ACHN (cell line): ENCODE measurements at regions not wholly inside any gene's neighbourhood (a gene's known extent, or its start where the extent isn't known, plus 50 kb on each side); places are given as distances from the start of the nearest gene placed in this dataset.
"Not testable (repeated sequence)": the region's sequence is repeated elsewhere in the genome, so short reads cannot be mapped to it uniquely, and the experiment has no call there.

Source experiments
- DNase-seq: peaks from one replicate; pipeline ENCODE4 v3.0.0-alpha.2; 2015
- in situ Hi-C: cut with HindIII; loops from 2 replicates; pipeline ENCODE4 v1.10.0; 2017; ENCODE audit warnings: low sequenced_read_pairs, low pct_ligation_motif_present, low pct_unique_long_range_greater_than_20kb

DNA sequence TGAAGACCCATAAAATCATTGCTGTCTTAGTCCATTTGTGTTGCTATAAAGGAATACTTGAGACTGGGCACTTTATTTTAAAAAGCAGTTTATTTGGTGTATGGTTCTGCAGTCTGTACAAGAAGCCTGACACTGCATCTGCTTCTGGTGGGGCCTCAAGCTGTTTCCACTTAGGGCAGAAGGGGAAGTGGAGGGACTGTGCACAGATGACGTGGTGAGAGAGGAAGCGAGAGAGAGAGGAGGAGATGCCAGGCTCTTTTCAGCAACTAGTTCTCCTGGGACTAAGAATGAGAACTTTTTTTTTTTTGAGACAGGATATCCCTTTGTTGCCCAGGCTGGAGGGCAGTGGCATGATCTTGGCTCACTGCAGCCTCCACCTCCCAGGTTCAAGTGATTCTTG, 171.9 kb downstream of the NPIPA7 start:
- in situ Hi-C loops, DNase-seq: not testable (repeated sequence)

DNA sequence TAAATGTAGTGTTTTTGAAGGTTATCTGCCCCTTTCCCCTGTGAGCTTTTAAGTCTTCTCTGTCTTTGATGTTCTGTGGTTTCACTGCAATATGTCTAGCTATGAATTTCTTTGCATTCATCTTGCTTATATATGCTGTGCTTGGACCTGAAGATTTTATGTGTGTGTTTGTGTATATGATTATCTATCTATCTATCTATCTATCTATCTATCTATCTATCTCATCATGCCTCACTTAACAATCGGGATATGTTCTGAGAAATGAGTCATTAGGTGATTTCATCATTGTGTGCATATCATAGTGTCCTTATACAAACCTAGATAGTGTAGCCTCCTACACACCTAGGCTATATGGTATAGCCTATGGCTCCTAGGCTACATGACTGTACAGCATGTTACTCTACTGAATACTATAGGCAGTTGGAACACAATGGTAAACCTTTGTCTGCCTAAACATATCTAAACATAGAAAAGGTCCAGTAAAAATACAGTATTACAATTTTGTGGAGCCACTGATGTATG, 173.9 kb downstream of the NPIPA7 start:
- in situ Hi-C loops, DNase-seq: not testable (repeated sequence)

DNA sequence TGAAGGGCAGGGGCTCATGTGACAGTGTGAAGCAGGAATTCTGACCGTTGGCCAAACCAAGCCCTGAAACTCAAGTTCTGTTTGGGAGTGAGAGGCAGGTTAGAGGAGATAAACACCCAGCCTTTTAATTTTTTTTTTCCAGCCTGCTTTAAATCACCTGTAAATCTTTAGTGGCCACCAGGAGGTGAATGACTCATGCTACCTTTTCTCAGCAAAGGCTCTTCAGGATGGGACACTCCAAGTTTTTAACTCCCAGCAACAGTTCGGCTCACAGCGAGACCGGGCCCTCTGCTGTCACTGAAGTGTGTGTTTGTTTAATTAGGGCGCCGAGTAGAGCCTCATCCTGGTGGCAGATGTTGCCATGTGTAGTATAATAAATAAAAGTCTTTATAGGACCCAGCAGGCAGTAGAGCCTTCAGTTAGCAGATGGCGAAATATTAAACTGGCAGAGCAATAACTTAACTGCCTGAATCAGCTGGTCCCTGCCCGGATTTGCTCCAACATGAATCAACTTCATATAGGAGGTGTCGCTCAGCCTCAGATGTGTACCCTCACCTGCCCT, 180.3 kb downstream of the NPIPA7 start:
- not testable (repeated sequence) for DNase-seq

GRCh38 chr16:16561532-16561931, 182.6 kb downstream of the NPIPA7 start:
- DNase-seq, in situ Hi-C loops: not testable (repeated sequence)

More for the DNA sequence above, 180.3 kb downstream of the NPIPA7 start:
- in situ Hi-C loops = not testable (repeated sequence)

DNA sequence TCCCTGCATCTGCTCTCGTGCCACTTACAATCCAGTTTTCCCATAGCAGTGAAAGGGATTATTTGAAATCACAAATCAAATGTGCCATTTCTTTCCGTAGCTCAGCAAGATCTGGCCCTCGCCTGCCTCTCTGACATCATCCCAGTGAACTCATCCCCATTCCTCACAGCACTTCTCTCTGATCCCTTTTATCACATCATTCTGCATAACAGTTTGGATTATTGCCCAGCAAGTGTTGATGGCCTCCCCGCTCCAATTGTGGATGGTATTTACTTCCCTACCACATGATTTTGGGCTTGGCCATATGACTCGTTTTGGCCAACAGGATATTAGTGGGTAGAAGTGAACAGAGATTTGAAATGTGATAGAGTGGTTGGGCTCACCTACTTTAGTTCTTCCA, 185.0 kb downstream of the NPIPA7 start:
- in situ Hi-C loops, DNase-seq: not testable (repeated sequence)

- in situ Hi-C loops, DNase-seq: not testable (repeated sequence)
Observed at GRCh38 chr16:16565326-16565725, 186.4 kb downstream of the NPIPA7 start.

- in situ Hi-C loops, DNase-seq: not testable (repeated sequence)
Observed at GRCh38 chr16:16570055-16570454, 191.1 kb downstream of the NPIPA7 start.

- DNase-seq, in situ Hi-C loops: not testable (repeated sequence)
Observed at GRCh38 chr16:16570874-16571273, 191.9 kb downstream of the NPIPA7 start.

- DNase-seq, in situ Hi-C loops: not testable (repeated sequence)
Observed at GRCh38 chr16:16572130-16572774, 193.3 kb downstream of the NPIPA7 start.

DNA sequence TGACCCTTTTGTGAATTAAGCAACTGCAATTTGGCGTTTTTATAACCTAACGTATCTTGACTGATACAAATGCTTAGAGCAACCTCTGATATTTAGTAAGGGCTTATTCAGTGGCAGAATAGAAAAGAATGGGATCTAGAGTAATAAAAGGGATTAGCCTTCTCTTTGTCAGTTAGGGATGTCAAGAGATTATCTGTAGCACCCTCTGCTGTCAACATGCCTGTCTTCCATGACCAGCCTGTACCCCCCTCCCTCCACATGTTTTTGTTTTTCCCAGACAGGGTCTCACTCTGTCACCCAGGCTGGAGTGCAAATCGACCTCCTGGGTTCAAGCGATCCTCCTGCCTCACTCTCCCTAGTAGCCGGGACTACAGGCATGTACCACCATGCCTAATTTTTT, 198.1 kb downstream of the NPIPA7 start:
- in situ Hi-C loops, DNase-seq: not testable (repeated sequence)

DNA sequence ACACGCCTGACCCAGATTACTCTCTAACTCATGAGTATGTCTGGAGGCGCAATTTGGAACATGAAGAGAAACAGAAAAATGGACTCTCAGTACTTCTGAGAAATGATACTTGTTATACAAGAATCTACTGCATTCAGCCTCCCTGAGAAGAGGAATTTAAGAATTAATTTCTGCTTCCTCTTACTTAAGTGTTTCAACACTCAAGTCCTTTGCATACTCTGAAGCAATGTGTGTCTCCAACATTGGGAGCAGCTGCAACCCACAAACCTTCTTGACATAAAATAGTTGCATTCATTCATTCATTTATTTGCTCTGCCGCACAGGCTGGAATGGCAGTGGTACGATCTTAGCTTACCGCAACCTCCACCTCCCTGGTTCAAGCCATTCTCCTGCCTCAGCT, 199.8 kb downstream of the NPIPA7 start:
- no peak for DNase-seq
- in situ Hi-C loops = no loop called here

DNA sequence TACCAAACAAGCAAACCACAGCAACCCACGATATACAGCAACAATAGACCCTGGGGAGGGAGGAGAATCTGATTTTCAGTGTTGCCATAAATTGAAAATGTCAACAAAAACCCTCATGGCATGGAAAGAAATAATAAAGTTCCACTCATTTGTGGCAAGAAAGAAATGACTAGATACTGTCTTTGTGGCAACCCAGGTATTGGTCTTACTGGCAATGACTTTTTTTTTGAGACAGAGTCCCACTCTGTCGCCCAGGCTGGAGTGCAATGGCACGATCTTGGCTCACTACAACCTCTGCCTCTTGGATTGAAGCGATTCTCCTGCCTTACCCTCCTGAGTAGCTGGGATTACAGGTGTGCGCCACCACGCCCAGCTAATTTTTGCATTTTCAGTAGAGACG, 204.0 kb downstream of the NPIPA7 start:
- DNase-seq, in situ Hi-C loops: not testable (repeated sequence)

DNA sequence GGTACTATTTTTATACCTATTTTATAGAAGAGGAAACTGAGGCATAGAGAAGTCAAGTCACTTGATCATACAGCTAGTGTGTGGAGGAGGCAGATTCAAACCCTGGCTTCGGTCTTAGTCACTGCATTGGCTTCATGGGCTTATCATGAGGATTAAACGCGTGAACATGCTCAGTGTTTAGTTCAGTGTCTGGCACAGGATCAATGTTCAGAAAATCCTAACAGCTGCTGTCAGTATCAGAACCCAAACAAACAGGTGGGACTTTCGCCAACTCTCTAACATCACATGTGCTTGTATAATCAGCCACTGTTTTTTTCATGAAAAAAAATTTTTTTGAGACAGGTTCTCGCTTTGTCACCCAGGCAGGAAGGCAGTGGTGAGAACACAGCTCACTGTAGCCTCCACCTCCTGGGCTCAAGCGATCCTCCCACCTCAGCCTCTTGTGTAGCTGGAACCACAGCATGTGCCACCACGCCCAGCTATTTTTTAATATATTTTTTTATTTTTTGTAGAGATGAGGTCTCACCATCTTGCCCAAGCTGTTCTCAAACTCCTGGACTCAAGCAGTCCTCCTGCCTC, 207.2 kb downstream of the NPIPA7 start:
- DNase-seq, in situ Hi-C loops: not testable (repeated sequence)

- in situ Hi-C loops = not testable (repeated sequence)
Observed at GRCh38 chr16:16586969-16587368, 208.0 kb downstream of the NPIPA7 start.

DNA sequence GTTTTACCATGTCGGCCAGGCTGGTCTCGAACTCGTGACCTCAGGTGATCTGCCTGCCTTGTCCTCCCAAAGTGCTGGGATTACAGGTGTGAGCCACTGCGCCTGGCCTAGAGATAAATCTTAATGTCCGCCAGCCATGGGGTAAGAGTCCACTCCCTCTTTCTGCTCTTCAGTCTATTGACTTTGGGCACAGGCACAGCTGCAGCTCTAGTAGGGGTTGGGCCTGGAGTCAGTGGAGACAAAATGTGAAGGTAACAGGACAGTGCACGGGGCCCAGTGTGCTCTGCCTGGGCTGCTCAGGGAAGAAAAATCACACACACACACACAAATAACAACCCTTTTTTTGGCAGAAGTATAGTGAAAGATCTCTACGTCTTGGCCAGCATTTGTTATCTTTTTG, 209.5 kb downstream of the NPIPA7 start:
- in situ Hi-C loops, DNase-seq: not testable (repeated sequence)

More at GRCh38 chr16:16586969-16587368, 208.0 kb downstream of the NPIPA7 start:
- not testable (repeated sequence) for DNase-seq

DNA sequence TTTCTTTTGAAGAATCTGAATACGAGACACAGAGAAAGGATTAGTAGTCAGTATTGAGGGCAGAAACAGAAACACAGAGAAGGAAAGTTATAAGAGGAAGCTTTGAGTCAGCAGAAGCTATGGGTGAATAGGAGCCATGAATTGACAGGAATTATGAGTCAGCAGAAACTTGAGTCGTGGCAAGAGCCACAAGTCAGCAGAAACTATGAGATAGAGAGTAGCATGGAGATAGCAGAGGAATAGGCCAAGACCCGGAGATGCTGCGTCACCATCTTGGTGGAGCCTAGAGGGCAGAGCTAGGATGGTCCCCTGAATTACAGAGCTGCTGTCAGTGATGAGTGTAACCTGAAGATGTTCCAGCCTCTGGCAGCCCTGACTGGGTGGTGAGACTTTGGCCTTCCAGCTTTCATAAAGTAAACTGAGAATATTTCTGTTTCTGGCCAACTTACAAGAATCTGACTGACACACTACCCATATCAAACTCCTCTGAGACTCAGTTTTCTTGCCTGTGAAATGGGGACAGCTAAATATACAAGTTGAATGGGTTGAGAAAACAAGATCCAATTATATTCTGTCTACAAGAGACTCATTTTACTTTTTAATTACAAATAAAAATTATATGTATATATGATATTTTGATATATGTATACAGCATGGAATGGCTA, 211.8 kb downstream of the NPIPA7 start:
- DNase-seq, in situ Hi-C loops: not testable (repeated sequence)

GRCh38 chr16:16593156-16593863, 214.4 kb downstream of the NPIPA7 start:
- in situ Hi-C loops, DNase-seq: not testable (repeated sequence)

GRCh38 chr16:16595029-16595718, 216.2 kb downstream of the NPIPA7 start:
- in situ Hi-C loops, DNase-seq: not testable (repeated sequence)
